Liver (tissue), 8 donors: ENCODE measurements at regions not wholly inside any gene's neighbourhood (a gene's known extent, or its start where the extent isn't known, plus 50 kb on each side); places are given as distances from the start of the nearest gene placed in this dataset.

Experiments
- DNase-seq: peaks from one replicate; pipeline ENCODE4 v3.0.0-alpha.2; 2017; ENCODE audit warnings: low spot score
- H3K27ac ChIP-seq, 2 donors: one replicate each; pipeline ENCODE4 v1.7.0; 2013; ENCODE audit warnings: inconsistent platforms in 2 of 2, low read length in 2 of 2, control low read depth in 1 of 2, low read depth in 1 of 2, mild to moderate bottlenecking in 1 of 2
- H3K27me3 ChIP-seq, 4 donors: one replicate each; pipeline versions ENCODE4 v1.6.1 to v1.7.0; 2013; ENCODE audit warnings: low read length in 3 of 4, inconsistent platforms in 1 of 4, mild to moderate bottlenecking in 1 of 4, moderate library complexity in 1 of 4; ENCODE audit not compliant: control insufficient read depth in 4 of 4, insufficient read depth in 4 of 4
- H3K36me3 ChIP-seq, 4 donors: one replicate each; pipeline versions ENCODE4 v1.6.1 to v1.7.0; 2013; ENCODE audit warnings: low read length in 3 of 4, mild to moderate bottlenecking in 3 of 4, low read depth in 1 of 4, moderate library complexity in 1 of 4; ENCODE audit not compliant: control insufficient read depth in 4 of 4, insufficient read depth in 3 of 4
- H3K4me1 ChIP-seq, 4 donors: one replicate each; pipeline versions ENCODE4 v1.6.1 to v1.7.0; 2013; ENCODE audit warnings: low read length in 3 of 4, mild to moderate bottlenecking in 3 of 4, moderate library complexity in 1 of 4; ENCODE audit not compliant: control insufficient read depth in 4 of 4, insufficient read depth in 4 of 4
- H3K4me3 ChIP-seq, 3 donors: one replicate each; pipeline versions ENCODE4 v1.6.1 to v1.7.0; 2013; ENCODE audit warnings: low read length in 3 of 3, control low read depth in 1 of 3, low read depth in 1 of 3, mild to moderate bottlenecking in 1 of 3
- H3K9ac ChIP-seq, 2 donors: one replicate each; pipeline ENCODE4 v1.7.0; 2013; ENCODE audit warnings: low read length in 2 of 2, mild to moderate bottlenecking in 2 of 2, moderate library complexity in 2 of 2, control low read depth in 1 of 2, low read depth in 1 of 2
- H3K9me3 ChIP-seq, 4 donors: one replicate each; pipeline versions ENCODE4 v1.6.1 to v1.7.0; 2013; ENCODE audit warnings: low read length in 3 of 4; ENCODE audit not compliant: control insufficient read depth in 4 of 4
- EGR1 ChIP-seq, 2 donors: IDR thresholded peaks; 2 replicates each; pipeline ENCODE4 v1.6.1; 2016 to 2018; ENCODE audit warnings: antibody characterized with exemption in 2 of 2, low read depth in 2 of 2
- FOXA1 ChIP-seq: IDR thresholded peaks from 2 replicates; pipeline ENCODE4 v1.6.1; 2016; ENCODE audit warnings: antibody characterized with exemption
- FOXA2 ChIP-seq: IDR thresholded peaks from 2 replicates; pipeline ENCODE4 v1.6.1; 2016; ENCODE audit warnings: antibody characterized with exemption
- GABPA ChIP-seq, 2 donors: IDR thresholded peaks in 1 of 2; conservative IDR thresholded peaks in 1 of 2; 2 replicates each; pipeline ENCODE4 v1.6.1; 2016; ENCODE audit warnings: antibody characterized with exemption in 2 of 2, mild to moderate bottlenecking in 1 of 2, moderate library complexity in 1 of 2
- HNF4A ChIP-seq, 2 donors: conservative IDR thresholded peaks; 2 replicates each; pipeline ENCODE4 v1.6.1; 2016; ENCODE audit warnings: antibody characterized with exemption in 2 of 2, mild to moderate bottlenecking in 2 of 2
- HNF4G ChIP-seq: IDR thresholded peaks from 2 replicates; pipeline ENCODE4 v1.6.1; 2016; ENCODE audit warnings: antibody characterized with exemption
- JUND ChIP-seq, 2 donors: IDR thresholded peaks; 2 replicates each; pipeline ENCODE4 v1.6.1; 2016; ENCODE audit warnings: antibody characterized with exemption in 2 of 2
- NR2F2 ChIP-seq: IDR thresholded peaks from 2 replicates; pipeline ENCODE4 v1.6.1; 2016; ENCODE audit warnings: antibody characterized with exemption
- RXRA ChIP-seq, 2 donors: IDR thresholded peaks; 2 replicates each; pipeline ENCODE4 v1.6.1; 2017 to 2018; ENCODE audit warnings: antibody characterized with exemption in 2 of 2, mild to moderate bottlenecking in 1 of 2
- SP1 ChIP-seq: IDR thresholded peaks from 2 replicates; pipeline ENCODE4 v1.6.1; 2018; ENCODE audit warnings: antibody characterized with exemption, mild to moderate bottlenecking
- TAF1 ChIP-seq: conservative IDR thresholded peaks from 2 replicates; pipeline ENCODE4 v1.6.1; 2016; ENCODE audit warnings: antibody characterized with exemption, mild to moderate bottlenecking
- WGBS: extraction: QIAGEN DNeasy Blood & Tissue Kit; methylation state at CpG from one replicate; pipeline ENCODE4 v1.1.7; 2013; 5-methylcytosine and 5-hydroxymethylcytosine counted together
- TF ChIP-seq, protein P1 (sequence below): fragments of 150-350 bp; IDR thresholded peaks from 2 replicates; pipeline ENCODE4 v1.5.1; 2017; ENCODE audit warnings: improper control_type of control experiment, low read depth, low read length; ENCODE audit not compliant: missing input control
- TF ChIP-seq, protein P2 (sequence below): IDR thresholded peaks from 2 replicates; pipeline ENCODE4 v1.6.1; 2016; ENCODE audit warnings: antibody characterized with exemption
- TF ChIP-seq, protein P3 (sequence below): IDR thresholded peaks from 2 replicates; pipeline ENCODE4 v1.6.1; 2016; ENCODE audit warnings: antibody characterized with exemption
- TF ChIP-seq, protein P4 (sequence below): IDR thresholded peaks from 2 replicates; pipeline ENCODE4 v1.6.1; 2016; ENCODE audit warnings: antibody characterized with exemption
- donor health status: healthy.
- donor health status: healthy.
- donor health status: healthy.
- donor health status: healthy.
- donor health status: healthy.

DNA sequence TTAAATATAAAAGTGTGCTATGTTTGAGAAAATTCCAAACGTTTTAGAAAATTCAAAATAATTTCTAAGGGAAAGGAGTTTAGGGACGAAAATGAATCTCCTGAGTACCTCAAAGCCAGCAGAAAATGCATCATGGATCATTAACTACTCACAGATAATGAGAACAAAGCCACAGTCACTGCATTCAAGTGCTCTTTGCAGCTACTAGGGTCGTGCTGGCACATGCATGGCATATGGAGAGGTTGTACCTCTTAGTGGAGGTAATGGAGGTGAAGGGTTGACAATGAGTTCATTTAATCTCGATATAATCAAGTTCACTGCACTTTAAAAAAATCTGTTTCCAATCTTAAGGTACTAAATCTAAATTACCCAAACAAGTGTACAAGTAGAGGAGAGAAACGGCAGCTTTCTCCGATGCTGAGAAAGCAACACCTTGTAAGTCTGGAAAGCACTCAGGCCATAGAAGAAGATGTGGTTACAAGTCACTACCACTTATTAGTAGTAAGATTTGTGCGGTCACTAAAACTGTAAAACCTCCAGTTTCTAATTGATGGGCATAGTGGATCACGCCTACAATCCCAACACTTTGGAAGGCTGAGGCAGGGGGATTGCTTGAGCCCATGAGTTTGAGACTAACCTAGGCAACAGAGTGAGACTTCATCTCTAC, 261.1 kb upstream of the ANO3 start:
- TF ChIP-seq, protein P1, sequence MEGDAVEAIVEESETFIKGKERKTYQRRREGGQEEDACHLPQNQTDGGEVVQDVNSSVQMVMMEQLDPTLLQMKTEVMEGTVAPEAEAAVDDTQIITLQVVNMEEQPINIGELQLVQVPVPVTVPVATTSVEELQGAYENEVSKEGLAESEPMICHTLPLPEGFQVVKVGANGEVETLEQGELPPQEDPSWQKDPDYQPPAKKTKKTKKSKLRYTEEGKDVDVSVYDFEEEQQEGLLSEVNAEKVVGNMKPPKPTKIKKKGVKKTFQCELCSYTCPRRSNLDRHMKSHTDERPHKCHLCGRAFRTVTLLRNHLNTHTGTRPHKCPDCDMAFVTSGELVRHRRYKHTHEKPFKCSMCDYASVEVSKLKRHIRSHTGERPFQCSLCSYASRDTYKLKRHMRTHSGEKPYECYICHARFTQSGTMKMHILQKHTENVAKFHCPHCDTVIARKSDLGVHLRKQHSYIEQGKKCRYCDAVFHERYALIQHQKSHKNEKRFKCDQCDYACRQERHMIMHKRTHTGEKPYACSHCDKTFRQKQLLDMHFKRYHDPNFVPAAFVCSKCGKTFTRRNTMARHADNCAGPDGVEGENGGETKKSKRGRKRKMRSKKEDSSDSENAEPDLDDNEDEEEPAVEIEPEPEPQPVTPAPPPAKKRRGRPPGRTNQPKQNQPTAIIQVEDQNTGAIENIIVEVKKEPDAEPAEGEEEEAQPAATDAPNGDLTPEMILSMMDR = no peak
- TF ChIP-seq, protein P2, sequence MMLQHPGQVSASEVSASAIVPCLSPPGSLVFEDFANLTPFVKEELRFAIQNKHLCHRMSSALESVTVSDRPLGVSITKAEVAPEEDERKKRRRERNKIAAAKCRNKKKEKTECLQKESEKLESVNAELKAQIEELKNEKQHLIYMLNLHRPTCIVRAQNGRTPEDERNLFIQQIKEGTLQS = no peak
- TF ChIP-seq EGR1 (IDR thresholded peaks at IDR 0.05; ENCODE audit: low read depth in 2 of 2) = no peak
- no peak for TF ChIP-seq SP1
- no peak for TF ChIP-seq FOXA1
- TF ChIP-seq HNF4G = no peak
- TF ChIP-seq NR2F2 = no peak
- TF ChIP-seq, protein P3, sequence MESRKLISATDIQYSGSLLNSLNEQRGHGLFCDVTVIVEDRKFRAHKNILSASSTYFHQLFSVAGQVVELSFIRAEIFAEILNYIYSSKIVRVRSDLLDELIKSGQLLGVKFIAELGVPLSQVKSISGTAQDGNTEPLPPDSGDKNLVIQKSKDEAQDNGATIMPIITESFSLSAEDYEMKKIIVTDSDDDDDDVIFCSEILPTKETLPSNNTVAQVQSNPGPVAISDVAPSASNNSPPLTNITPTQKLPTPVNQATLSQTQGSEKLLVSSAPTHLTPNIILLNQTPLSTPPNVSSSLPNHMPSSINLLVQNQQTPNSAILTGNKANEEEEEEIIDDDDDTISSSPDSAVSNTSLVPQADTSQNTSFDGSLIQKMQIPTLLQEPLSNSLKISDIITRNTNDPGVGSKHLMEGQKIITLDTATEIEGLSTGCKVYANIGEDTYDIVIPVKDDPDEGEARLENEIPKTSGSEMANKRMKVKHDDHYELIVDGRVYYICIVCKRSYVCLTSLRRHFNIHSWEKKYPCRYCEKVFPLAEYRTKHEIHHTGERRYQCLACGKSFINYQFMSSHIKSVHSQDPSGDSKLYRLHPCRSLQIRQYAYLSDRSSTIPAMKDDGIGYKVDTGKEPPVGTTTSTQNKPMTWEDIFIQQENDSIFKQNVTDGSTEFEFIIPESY = no peak
- TF ChIP-seq GABPA (IDR thresholded peaks at IDR 0.05 in 1 of 2, conservative IDR thresholded peaks at IDR 0.05 in 1 of 2) = no peak
- TF ChIP-seq, protein P4, sequence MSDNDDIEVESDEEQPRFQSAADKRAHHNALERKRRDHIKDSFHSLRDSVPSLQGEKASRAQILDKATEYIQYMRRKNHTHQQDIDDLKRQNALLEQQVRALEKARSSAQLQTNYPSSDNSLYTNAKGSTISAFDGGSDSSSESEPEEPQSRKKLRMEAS = no peak
- no peak for TF ChIP-seq RXRA (IDR thresholded peaks at IDR 0.05)
- no peak for TF ChIP-seq FOXA2
- TF ChIP-seq TAF1 = no peak
- no peak for TF ChIP-seq HNF4A (conservative IDR thresholded peaks at IDR 0.05)
- H3K9me3 ChIP-seq = no peaks in the 10 kb centered on the region
- H3K27ac ChIP-seq = no peak overlapping the region
- H3K4me1 ChIP-seq = no peaks in the 10 kb centered on the region
- no peak overlapping the region for H3K4me3 ChIP-seq
- WGBS = 62% methylated on average over 8 of the region's 8 CpGs
- no peak for DNase-seq
- H3K36me3 ChIP-seq = no peaks in the 10 kb centered on the region
- H3K9ac ChIP-seq = no peak overlapping the region
- H3K27me3 ChIP-seq = peaks cover 0 to 2% (median 0%) of the 10 kb centered on the region in 4 donors

DNA sequence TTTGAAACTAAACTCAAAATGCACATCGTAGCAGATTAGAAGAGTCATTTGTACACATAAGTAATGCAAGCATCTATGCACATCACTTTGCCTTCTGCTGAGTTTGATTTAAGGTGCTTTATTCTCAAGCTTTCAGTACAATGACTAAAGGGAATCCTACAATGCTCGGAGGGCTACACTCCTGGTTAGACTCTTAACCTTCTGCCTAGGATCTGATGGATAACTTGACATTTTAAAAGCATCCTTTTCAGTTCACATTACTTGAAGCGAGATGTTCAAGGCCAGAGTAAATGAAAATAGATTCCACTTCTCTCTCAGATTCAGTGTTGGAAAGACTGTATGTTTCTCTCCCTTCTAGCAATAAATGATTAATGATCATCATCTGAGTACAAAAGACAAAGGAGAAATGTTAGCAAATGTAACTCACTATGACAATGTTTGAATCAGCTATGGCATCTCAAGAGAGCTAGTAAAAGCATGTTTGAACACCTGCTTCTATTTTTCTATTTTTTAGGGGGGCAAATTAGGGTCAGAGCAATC, 259.2 kb upstream of the ANO3 start:
- Histone ChIP-seq H3K4me3 (no peak overlapping the region), H3K27me3 (peaks cover 0 to 2% (median 0%) of the 10 kb centered on the region in 4 donors), H3K4me1 (no peaks in the 10 kb centered on the region), H3K36me3 (no peaks in the 10 kb centered on the region), H3K9ac (no peak overlapping the region), H3K27ac (no peak overlapping the region), H3K9me3 (no peaks in the 10 kb centered on the region)
- WGBS = 79% methylated on average over 3 of the region's 3 CpGs
- no peak for TF ChIP-seq FOXA1
- TF ChIP-seq, protein P2 = no peak
- TF ChIP-seq NR2F2 = no peak
- no peak for TF ChIP-seq JUND (IDR thresholded peaks at IDR 0.05)
- TF ChIP-seq, protein P3 = no peak
- TF ChIP-seq GABPA (IDR thresholded peaks at IDR 0.05 in 1 of 2, conservative IDR thresholded peaks at IDR 0.05 in 1 of 2) = no peak
- DNase-seq = no peak
